NCI-H1436 treated with DMSO at 0.1 percent for 48 hours (cell line): ENCODE measurements at regions not wholly inside any gene's neighbourhood (a gene's known extent, or its start where the extent isn't known, plus 50 kb on each side); places are given as distances from the start of the nearest gene placed in this dataset.
"Not testable (repeated sequence)": the region's sequence is repeated elsewhere in the genome, so short reads cannot be mapped to it uniquely, and the experiment has no call there.

Experiments
- DNase-seq: peaks from one replicate; lab custom pipeline; 2025; lab: John Stamatoyannopoulos, UW

DNA sequence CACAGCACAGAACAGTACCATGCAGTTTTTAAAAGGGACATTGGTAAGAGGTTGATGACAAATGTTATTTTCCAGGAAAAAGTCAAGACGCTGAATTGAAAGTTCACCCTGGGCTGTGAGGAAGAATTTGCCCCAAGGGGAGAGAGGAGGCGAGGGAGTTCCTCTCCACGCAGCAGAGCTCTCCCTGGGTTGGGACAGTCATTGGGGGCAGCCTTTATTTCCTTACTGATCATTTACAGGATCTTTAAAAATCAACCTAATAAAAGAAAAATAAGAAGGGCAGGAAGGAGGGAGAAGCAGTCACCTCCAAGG lies 49.9 kb upstream of the WNT7B start:
- no peak for DNase-seq

DNA sequence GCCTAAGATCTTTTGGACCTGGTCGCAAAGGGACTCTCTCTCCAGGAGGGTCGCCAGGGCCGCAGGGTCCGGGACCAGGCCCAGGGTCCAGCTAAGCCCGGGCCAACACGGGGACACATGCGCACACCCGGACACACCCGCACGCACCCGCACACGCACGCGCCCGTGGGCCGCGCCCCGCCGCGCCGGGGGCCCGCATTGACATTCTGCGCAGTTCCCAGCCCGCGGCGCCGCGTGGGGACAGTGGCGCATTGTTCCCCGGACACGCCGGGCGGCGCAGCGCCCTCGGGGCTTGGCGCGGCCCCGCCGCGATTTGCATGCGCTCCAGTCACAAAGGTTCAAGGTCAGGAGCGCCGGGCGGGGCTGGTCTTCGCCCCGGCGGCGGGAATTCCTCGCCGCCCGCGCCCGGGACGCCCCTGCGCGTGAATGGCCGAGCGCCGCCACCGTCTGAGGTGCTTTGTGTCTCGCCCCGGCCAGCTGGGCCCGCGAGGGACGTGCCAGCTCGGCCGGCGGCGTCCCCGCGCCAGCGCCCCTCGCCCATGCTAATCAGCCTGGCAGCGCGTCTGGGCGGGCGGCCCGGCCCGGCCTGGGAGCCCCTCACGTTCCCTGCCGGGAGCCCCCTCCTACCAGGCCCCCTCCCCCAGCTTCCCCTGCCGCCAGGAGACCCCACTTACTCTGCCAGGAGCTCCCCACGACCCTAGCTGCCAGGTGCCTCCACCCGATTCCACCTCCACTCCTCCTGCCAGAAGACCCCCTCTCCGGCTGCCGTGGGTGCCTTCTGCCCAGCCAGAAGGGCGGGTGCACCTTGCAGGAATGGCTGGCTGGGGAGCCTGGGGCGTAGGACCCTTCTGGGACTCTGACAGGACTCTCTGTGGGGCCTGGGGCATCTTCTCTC lies 50.5 kb upstream of the WNT7B start:
- no peak for DNase-seq

DNA sequence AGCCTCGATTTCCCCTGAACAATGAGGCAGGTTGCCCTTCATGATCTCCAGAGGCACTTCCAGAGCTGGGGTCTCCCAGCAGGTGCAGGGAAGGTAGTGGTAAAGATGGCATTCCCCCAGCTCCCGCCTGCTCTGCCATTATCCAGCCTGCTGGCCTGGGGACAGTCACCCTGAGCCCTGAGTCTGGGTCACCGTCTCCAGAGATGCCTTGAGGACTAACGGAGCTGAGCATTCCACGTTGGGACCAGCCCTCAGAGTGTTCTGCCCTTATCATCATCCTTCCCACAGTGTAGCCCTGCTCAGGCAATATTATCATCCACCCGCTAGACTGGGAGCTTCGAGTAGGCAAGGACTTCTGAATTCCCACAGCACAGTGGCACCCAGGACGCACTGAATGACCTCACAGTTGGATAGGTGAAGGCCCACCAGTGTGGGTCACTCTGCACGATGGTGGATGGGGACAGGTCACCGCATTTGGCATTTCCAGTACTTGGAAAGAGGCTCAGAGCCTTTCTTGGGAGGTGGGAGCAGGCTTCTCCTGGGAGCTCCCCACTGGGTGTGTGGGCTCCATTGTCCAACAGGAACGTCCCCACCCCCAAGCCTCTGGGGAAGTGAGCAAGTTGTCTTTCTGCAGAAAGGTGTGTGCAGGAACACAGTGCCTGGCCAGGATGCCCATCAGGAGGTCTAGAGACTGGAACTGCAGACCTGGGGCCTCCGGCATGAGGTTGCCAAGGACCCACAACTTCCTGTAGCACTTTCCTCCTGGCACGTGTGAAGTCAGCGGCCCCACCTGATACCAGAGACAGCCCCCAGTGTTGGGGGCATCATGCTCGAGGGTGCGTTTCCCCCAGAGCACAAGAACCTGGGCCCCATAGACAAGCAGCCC lies 51.4 kb upstream of the WNT7B start:
- DNase-seq, result no peak

DNA sequence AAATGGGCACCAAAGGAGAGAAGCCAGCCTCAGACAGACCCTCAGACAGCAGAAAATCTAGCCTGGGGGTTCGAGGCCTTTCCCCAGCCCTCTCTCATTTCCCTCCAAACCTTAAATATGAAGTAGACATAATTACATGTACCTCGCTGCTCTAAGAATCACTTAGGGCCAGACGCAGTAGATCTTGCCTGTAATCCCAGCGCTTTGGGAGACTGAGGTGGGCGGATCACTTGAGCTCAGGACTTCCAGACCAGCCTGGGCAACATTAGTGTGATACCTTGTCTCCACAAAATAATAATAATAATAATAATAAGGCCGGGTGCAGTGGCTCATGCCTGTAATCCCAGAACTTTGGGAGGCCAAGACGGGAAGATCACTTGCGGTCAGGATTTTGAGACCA lies 52.1 kb upstream of the WNT7B start:
- no peak for DNase-seq

DNA sequence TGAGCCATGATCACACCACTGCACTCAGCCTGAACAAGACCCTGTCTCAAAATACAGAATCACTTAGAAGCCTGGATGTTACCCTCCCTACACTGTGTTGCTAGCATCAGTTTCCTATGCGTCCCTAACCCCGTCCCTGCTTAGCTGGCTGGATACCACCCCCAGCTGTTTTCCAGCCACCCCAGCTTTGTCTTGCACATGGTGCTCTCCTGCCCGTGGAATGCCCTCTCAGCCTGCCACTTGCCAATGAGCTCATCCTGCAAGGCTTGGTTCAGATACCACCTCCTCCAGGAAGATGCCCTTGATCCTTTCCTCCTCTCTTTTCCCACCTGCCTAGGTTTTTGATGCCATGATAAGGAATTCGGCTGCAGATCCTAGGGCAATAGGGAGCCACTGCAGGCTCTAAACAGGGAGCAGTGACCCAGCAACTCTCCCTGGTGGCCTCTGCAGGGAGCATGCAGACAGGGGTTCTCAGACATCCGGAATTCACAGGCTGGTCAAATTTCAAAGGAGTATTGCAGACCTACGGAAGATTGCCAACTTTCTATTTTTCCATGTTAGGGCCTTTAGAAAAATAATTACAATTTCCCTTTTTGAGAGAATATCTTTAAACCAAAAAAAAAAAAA lies 52.7 kb upstream of the WNT7B start:
- DNase-seq, result no peak

DNA sequence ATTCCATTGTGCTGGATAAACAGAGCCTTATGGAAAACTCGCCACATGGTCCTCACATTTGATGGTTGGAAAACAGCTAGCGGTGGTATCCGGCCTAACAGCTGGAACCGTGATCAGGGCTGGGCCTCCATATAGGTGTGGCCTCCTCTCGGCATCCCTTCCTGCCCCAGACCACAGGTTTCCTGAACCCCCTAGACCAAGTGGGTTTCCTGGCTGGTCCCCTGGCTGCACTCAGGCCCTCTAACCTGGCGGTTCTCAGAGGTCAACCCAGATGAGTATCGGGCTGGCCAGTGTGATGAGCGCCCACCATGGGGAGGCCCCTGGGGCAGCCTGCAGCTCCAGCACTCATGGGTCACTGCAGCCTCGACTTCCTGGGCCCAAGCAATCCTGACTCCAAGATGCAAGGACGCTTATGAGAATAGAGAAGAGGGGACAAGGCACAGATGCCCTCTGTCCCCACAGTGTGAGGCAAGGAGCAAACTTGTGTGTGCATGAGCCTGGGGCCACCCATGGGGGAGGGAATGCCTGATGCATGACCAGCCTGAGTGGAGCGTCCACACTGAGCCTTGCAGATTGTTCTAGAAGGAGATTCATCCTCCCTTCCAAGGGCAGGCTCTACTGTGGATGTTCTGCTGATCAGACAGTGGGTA lies 53.4 kb upstream of the WNT7B start:
- DNase-seq, result no peak

DNA sequence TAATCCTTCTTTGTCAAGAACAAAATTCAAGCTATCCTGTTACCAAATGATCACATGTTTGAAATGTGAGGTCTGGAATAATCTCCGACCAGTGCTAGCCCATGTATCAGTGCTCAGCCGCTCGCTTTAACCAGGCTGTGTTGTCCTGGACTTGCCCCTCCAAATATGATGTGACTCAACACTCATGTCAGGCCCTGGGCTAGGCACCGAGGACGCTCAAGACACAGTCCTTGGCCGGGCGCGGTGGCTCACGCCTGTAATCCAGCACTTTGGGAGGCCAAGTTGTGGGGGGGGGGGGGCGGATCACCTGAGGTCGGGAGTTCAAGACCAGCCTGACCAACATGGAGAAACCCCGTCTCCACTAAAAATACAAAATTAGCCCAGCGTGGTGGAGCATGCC lies 54.1 kb upstream of the WNT7B start:
- no peak for DNase-seq

DNA sequence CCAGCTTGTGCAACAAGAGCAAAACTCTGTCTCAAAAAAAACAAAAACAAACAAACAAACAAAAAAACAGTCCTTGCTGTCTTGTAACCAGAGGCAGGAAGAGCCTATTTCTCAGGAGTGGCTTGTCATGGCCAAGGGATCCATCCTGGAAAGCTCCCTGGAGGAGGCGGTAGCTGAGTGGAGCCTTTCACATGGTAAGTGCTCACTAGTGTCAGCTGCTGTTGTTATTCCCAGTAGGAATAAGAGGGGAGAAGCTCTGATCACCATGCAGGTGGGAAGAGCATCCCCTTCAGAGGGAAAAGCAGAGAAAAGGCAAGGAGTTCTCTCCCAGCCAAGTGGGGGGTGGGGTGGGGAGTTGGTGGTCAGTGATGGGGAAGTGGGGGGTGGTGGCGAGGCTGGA lies 54.6 kb upstream of the WNT7B start:
- DNase-seq, result no peak

DNA sequence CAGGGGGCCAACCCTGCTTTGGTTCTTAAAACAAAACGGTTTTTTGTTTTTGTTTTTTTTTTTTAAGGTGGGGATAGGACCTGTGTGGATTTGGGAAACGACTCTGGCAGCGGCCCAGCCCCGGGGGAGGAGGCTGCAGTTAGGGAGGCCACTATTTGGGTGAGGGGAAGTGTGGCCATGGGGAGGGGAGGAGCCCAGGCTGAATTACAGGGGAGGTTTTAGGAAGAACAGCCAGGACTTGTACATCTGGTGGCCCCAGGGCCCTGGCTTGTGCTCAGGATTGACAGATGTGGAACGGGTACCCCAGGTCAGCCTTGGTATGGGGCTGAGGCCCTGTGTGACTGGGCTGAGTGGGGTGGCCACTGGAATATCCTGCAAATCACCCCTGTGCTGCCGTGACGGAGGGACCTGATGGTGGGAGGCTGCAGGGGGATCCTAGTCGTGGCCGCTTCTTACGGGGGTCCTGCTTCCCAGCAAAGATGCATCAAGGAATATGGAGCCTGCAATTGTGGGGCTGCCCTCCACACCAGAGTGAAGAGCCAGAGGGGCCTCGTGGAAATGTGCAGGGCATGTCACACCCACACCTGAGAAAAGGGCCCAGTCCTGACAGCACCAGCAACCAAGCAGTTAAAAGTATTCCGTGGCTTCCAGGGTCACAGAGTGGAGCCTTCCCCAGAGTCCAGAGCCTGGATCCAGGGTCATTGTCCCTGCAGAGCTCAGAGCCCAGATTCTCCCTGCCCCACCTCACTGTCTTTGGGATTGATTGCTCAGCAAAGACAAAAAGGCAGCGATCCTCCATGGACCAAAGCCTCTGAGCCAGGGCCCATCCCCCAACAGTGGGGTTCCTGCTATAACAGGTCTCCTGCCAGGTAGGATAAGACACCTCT lies 55.2 kb upstream of the WNT7B start:
- DNase-seq, result no peak

DNA sequence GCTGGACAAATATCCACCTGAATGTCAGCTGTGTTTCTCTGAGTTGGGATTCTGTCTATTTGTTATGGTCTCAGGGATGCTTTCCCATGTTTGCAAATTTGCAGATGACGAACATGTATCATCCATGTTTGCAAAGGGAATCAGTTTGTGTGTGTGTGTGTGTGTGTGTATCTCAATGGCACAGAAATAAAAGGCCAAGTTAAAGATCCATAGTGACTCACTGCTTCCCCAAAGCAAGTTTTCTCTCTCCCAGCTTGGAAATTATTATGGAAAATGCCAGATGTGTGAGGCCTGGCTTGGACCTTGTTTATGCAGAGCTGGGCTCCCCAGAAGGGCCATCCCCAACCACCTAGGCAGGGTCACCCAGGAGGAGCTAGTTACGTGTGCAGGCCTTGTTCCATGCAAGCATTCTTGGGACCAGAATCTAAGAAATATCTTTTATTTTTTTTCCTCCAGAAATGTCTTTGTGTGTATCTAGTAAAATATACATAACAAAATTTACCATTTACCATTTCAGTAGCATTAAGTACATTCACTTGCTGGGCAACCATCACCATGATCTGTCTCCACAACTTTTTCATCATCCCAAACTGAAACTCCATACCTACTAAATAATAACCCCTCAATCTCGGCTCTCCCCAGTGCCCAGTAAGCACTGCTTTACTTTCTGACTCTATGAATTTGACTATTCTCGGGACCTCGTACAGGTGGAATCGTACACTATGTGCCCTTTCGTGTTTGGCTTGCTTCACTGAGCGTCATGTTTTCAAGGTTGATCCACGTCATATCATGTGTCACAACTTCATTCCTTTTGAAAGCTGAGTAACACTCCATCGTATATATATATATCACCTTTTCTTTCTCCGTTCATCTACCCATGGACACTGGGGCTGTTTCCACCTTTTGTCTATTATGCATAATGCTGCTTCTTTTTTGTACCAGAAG lies 56.6 kb upstream of the WNT7B start:
- DNase-seq, result no peak

DNA sequence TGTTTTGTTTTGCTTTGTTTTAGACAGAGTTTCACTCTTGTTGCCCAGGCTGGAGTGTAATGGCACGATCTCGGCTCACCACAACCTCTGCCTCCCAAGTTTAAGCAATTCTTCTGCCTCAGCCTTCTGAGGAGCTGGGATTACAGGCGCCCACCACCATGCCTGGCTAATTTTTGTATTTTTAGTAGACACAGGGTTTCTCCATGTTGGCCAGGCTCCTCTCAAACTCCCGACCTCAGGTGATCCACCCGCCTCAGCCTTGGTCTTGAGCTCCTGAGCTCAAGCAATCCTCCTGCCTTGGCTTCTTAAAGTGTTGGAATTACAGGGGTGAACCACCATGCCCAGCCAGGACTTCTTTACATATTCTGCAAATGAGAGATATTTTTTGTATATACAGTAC lies 57.5 kb upstream of the WNT7B start:
- DNase-seq, result not testable (repeated sequence)

DNA sequence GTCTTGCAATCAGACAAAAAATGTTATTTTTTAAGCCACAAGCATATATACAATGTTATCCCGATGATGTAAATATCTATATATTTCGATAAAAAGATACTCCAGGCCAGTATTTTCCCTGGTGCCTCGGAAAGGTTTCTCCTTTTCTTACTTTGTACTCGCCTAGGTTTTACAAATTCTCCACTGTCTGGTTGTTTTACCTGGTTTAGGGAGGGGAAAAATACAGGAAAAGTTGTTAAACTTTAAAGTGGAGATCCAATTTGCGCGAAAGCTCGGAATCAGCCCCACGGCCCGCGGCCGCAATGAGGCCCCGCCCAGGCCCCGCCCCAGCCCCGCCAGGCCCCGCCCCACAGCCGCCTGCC lies 58.4 kb upstream of the WNT7B start:
- no peak for DNase-seq

DNA sequence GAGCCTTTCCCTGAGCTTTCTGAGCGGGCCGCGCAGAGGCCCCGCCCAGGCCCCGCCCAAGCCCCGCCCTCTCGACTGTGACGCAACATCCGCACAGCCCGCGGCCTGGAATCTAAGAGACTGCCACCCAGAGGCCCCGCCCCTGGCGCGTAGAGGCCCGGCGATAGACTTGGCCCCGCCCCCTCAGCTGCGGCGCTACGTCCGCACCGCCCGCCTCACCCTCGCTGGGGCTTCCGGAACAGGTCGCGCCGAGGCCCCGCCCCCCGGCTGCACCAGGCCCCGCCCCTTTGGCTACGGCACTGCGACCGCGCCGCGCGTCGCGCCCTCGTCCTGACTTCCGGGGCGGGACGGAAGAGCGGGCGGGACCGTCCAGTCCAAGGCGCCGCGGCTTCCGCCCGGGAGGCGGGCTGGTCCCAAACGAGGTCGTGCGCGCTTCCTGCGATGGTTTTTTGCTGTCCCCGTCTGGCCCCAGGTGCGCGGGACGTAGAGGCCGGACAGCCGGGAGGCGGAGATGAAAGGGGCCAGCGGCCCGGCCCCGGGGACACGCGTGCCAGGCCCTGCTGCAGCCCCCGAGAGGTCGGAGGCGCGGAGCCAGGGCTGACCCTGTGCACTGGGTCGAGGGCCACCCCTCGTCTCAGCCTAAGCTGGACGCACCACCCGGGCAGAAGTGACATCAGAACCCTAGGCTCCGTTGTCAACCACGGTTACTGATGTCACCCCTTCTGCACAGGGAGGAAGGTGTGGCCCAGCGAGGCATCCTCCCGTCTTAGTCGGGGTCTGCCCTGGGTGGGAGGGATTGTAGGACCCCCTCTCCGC lies 59.0 kb upstream of the WNT7B start:
- DNase-seq, result peak; percentile 93

DNA sequence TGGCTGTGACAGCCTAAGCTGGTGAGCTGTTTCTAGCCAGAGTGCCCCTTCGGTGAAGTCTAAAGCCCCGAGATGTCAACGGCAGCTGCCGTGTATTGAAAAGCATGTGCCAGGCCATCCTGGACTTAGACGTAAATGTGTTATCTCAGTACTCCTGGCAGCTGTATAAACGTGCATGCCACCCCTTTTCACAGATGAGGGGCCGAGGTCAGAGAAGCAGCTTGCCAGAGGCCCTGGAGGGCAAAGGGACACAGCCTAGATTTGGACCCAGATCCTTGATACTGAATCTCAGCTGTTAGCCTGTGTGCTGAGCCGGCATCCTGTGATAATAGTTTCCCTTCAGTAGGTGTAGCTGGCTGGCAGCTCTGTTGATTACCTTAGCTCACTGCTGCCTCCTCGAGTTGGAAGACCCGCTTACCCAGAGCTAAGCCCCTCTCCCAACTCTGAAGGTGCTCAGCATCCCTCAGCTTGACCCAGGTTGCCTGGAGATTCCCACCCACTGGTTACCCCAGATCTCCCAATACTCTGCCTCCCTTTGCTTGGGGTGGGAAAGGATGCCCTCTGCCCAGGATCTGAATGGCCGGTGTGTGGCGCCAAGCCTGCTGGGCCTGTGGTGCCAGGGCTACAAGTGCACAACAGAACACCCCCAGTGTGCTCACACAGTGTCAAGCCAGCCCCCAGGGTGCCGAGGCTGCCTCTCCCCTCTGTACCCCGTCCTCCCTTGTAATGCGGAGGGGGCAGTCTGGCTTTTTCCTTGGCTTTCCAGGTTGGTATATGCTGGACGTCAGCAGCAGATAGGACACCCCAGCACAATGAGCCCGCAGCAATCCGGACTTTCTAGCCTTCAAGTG lies 59.8 kb upstream of the WNT7B start:
- no peak for DNase-seq

DNA sequence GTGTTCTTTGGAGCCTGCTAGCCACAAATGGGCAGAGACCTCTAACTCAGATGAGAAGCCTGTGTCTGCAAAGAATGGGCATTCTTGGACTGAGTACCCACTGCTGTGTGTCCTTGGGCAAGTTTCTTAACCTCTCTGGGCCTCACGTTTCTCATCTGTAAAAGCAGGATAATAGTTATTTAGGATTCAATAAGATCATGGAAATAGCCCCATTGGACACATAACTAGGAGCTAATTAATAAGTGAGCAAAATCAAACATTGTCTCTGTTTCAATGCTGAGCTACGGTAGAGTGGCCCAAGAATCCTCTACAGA lies 61.2 kb upstream of the WNT7B start:
- no peak for DNase-seq

DNA sequence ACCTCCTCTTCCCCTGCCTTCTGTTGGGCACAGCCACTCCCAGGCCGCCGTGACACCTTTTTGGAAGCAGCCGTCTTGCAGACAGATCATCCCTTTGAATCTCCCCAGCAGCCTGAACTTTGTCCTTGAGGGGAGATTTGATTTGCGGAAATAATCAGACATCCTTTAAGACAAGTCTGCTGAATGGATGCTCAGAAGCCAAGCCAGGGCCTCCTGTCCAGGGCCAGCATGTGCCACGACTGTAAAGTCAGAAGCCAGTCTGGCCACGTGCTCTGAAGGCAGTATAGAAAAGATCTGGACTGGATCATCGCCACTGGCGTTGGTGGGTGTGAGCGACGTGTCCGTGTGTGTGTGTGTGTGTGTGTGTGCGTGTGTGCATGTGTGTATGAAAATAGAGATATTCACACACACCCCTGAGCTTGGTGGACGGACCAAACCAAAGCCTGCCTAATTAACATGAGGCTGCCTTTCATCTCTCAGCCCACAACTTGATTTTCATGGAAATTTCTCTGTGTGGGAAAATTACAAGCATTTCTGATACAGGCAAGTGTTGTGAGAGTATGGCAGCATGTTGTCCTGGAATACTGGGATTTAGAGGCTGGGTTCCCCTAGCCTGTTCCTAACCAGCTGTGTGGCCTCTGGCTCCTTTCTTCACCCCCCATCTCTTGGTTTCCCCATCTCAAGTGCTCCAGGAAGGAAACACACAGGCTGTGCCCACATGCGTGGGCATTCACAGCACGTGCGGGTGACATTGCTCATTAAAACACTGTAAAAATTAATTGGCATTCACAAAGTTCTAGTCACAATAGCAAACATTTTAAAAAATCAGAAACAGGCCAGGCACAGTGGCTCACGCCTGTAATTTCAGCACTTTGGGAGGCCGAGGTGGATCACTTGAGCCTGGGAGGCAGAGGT lies 61.8 kb upstream of the WNT7B start:
- DNase-seq, result no peak

DNA sequence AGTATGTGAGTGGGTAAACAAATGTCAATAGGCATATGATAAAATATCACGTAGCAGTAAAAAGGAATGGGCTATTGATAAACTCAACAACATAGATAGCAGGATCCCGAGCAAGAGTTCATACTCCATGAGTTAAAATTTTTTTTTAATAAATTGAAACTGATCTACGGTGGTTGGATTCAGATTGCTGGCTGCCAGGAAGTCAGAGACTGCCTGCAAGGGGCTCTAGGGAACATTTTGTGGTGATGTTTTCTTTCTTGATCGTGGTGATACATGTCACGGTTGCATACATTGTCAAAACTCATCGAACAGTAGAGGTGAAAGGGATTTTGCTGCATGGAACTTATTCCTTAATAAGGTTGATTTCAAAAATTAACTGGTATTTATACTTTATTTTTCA lies 62.6 kb upstream of the WNT7B start:
- DNase-seq, result no peak
